Skeletal muscle cell (primary cell): ENCODE measurements at regions not wholly inside any gene's neighbourhood (a gene's known extent, or its start where the extent isn't known, plus 50 kb on each side); places are given as distances from the start of the nearest gene placed in this dataset.

ENCODE experiments used
- DNase-seq: peaks from one replicate; pipeline ENCODE4 v3.0.0-alpha.2; 2010; ENCODE audit warnings: low read depth
- H3K4me3 ChIP-seq: 2 replicates; pipeline ENCODE4 v1.5.1; 2011; ENCODE audit warnings: low read depth, mild to moderate bottlenecking, control low read depth, low read length, moderate library complexity

GRCh38 chr7:417973-418601 lies 101.6 kb downstream of the PDGFA start:
- H3K4me3 ChIP-seq, result no peak overlapping the region
- no peak for DNase-seq

- no peak for DNase-seq
Observed at GRCh38 chr7:418636-419280, 100.9 kb downstream of the PDGFA start.

GRCh38 chr7:420142-421093 lies 99.2 kb downstream of the PDGFA start:
- no peak for DNase-seq
- H3K4me3 ChIP-seq, result no peak overlapping the region

More at GRCh38 chr7:418636-419280, 100.9 kb downstream of the PDGFA start:
- no peak overlapping the region for H3K4me3 ChIP-seq

- no peak overlapping the region for H3K4me3 ChIP-seq
- no peak for DNase-seq
Observed at GRCh38 chr7:421136-421991, 98.3 kb downstream of the PDGFA start.

GRCh38 chr7:422191-422885 lies 97.3 kb downstream of the PDGFA start:
- no peak for DNase-seq
- no peak overlapping the region for H3K4me3 ChIP-seq

- DNase-seq, result no peak
Observed at GRCh38 chr7:422886-423225, 96.8 kb downstream of the PDGFA start.

GRCh38 chr7:423312-424260 lies 96.1 kb downstream of the PDGFA start:
- H3K4me3 ChIP-seq, result no peak overlapping the region
- DNase-seq, result no peak

More at GRCh38 chr7:422886-423225, 96.8 kb downstream of the PDGFA start:
- no peak overlapping the region for H3K4me3 ChIP-seq

GRCh38 chr7:424301-424935 lies 95.2 kb downstream of the PDGFA start:
- no peak for DNase-seq
- no peak overlapping the region for H3K4me3 ChIP-seq

- DNase-seq, result no peak
- no peak overlapping the region for H3K4me3 ChIP-seq
Observed at GRCh38 chr7:424961-425793, 94.5 kb downstream of the PDGFA start.

GRCh38 chr7:425794-426188 lies 93.9 kb downstream of the PDGFA start:
- no peak for DNase-seq
- H3K4me3 ChIP-seq, result no peak overlapping the region

GRCh38 chr7:426510-426909 lies 93.1 kb downstream of the PDGFA start:
- H3K4me3 ChIP-seq, result no peak overlapping the region
- DNase-seq, result no peak

- no peak for DNase-seq
- no peak overlapping the region for H3K4me3 ChIP-seq
Observed at GRCh38 chr7:427506-428103, 92.0 kb downstream of the PDGFA start.

GRCh38 chr7:428387-428786 lies 91.3 kb downstream of the PDGFA start:
- no peak overlapping the region for H3K4me3 ChIP-seq
- no peak for DNase-seq

- no peak for DNase-seq
- H3K4me3 ChIP-seq, result no peak overlapping the region
Observed at GRCh38 chr7:428927-429827, 90.5 kb downstream of the PDGFA start.

- no peak for DNase-seq
- H3K4me3 ChIP-seq, result no peak overlapping the region
Observed at GRCh38 chr7:429828-430180, 89.8 kb downstream of the PDGFA start.
